ENCODE measurements at regions not wholly inside any gene's neighbourhood (a gene's known extent, or its start where the extent isn't known, plus 50 kb on each side); places are given as distances from the start of the nearest gene placed in this dataset.

DNA sequence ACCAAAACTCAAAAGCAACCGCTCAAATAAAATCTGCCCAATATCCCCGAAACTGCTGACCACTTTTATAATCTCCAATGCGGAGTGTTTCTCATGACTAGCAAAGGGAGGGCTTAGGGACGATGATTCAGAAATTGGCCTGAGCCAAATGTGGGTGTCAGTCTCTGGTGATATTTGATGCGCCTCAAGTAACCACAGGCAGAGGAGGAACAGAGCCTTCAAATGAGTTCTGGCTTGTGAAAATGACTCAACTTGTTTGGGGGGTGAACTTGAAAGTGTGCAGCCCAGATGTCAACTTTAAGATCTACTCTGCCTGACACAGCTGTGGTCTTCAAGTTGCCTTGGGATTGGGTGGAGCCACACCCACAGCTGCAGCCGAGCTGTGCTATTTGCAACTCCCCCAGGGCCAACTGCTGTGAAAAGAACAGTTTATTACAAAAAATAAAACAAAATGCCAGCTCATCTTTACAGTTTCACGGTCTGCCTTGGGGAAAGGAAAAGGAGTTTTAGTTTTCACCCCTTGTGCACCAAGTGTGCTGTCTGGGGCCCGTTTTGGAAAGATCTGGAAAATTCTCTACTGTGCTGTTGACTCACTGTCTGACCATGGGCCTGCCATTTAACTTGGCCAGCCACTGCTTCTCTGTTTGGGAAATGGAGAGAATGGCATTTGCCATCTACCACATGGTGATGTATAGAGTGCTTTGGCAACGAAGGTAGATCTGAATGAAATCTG lies 222.1 kb downstream of the MTX2 start:
- H3K27me3 Mint-ChIP-seq: peaks cover 52% of the 10 kb centered on the region
- H3K9me3 Mint-ChIP-seq: no peaks in the 10 kb centered on the region
- DNase-seq: peak; percentile 60

DNA sequence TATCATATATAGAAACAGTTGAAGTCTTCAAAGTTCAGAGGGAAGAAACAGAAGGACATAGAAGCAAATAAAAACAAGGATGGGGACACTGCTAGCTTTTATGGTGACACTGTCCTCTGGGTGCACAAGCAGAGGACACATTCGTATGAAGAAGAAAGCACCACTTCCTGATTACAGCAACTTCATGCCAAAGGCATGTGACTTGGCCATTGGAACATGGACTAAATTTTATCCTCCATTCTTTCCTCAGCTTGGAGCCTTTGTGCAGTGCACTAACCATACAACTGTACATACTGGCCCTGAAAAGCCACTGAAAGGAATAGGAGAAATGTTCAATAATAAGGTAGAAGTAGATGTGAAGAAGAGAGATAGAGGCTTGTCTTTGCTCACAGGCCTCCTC lies 223.3 kb downstream of the MTX2 start:
- H3K9me3 Mint-ChIP-seq: no peaks in the 10 kb centered on the region
- peaks cover 42% of the 10 kb centered on the region for H3K27me3 Mint-ChIP-seq
- no peak overlapping the region for H3K27ac Mint-ChIP-seq
- no peak for DNase-seq
- H3K4me3 Mint-ChIP-seq: no peak overlapping the region
- intact Hi-C loops (cut with micrococcal nuclease): no loop called here
- H3K4me1 Mint-ChIP-seq: peaks cover 10% of the 10 kb centered on the region
- H3K36me3 Mint-ChIP-seq (ENCODE audit: low read depth): no peaks in the 10 kb centered on the region

More for the DNA sequence above, 222.1 kb downstream of the MTX2 start:
- no peak overlapping the region for H3K4me3 Mint-ChIP-seq
- intact Hi-C loops (cut with micrococcal nuclease): loop anchor here (1.0 kb wide), 1 partner anchor 18 kb away; no protein-coding TSS in a partner anchor
- H3K27ac Mint-ChIP-seq: peak overlapping the region; percentile 21
- peaks cover 10% of the 10 kb centered on the region for H3K4me1 Mint-ChIP-seq
- H3K36me3 Mint-ChIP-seq (ENCODE audit: low read depth): no peaks in the 10 kb centered on the region

DNA sequence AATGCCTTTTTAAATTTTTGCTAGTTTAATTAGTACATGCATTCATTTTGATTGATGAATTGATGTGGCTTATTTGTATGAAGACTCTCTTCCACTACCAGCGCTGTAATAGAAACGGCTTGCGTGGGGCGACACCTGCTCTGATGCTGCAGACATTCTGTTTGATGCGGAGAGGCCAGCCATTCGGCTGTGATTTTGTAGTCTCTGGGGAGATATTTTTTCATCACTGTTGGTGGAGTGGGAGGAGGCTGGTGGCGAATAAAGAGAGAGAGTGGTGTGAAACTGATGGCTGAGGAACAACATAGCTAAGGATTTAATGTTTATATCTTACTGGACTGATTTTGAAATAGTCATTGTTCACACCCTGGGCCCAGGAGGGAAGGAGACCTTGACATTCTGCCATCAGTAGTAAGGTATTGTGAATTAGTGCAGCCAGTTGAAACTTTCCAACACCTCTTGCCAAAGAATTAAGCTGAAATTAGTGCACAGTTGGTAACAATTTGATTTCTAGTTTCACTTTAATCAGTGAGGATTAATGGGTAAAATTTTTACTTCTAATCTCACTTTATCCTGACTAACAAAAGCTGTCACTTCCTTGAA lies 224.1 kb downstream of the MTX2 start:
- intact Hi-C loops (cut with micrococcal nuclease): no loop called here
- H3K27ac Mint-ChIP-seq: no peak overlapping the region
- H3K27me3 Mint-ChIP-seq: peaks cover 39% of the 10 kb centered on the region
- H3K4me3 Mint-ChIP-seq: no peak overlapping the region
- H3K9me3 Mint-ChIP-seq: no peaks in the 10 kb centered on the region
- peaks cover 10% of the 10 kb centered on the region for H3K4me1 Mint-ChIP-seq
- DNase-seq: no peak
- no peaks in the 10 kb centered on the region for H3K36me3 Mint-ChIP-seq (ENCODE audit: low read depth)

DNA sequence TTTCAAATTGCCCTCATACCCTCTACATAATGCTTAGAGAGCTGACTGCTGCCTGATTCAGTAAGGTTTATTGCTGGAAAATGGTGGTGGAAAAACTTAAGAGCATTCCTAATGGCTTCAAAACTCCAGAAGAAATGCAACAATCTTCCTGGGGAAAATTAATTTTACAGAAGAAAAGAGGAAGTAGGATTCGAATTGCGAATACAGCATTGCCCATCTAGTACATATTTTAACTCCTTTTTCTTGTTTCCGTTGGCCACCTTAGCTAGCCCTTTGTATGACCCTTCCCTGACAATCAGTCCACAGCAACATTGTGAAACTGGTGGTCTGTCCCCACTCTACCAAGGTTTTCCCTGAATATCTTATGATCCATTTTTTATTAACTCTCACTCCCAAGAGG lies 224.7 kb downstream of the MTX2 start:
- H3K4me1 Mint-ChIP-seq: peaks cover 10% of the 10 kb centered on the region
- no peaks in the 10 kb centered on the region for H3K36me3 Mint-ChIP-seq (ENCODE audit: low read depth)
- no peak overlapping the region for H3K27ac Mint-ChIP-seq
- intact Hi-C loops (cut with micrococcal nuclease): no loop called here
- H3K27me3 Mint-ChIP-seq: peaks cover 35% of the 10 kb centered on the region
- no peaks in the 10 kb centered on the region for H3K9me3 Mint-ChIP-seq
- DNase-seq: no peak
- no peak overlapping the region for H3K4me3 Mint-ChIP-seq

DNA sequence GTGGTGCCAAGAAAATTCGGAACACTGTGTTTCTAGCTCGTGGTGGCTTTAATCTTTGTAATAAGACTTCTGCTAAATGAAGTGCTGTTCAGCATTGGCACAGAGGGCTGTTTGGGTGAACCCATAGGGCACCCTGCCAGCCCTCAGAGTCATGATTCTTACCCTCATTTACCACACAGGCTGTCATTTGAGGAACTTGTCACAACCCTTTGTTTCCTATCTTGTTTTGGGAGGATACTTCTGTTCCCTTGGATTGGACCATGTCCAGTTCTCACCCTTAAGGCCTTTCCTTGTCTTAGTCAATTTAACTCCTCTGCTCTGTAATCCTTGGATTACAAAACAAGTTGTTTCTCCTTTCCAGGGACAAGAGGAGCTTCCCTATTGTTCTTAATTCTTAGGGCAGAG lies 225.7 kb downstream of the MTX2 start:
- Mint-ChIP-seq H3K27me3 (peaks cover 37% of the 10 kb centered on the region), H3K4me1 (peaks cover 10% of the 10 kb centered on the region), H3K4me3 (no peak overlapping the region), H3K36me3 (ENCODE audit: low read depth) (no peaks in the 10 kb centered on the region), H3K9me3 (no peaks in the 10 kb centered on the region), H3K27ac (no peak overlapping the region)
- DNase-seq: no peak
- intact Hi-C loops (cut with micrococcal nuclease): no loop called here

DNA sequence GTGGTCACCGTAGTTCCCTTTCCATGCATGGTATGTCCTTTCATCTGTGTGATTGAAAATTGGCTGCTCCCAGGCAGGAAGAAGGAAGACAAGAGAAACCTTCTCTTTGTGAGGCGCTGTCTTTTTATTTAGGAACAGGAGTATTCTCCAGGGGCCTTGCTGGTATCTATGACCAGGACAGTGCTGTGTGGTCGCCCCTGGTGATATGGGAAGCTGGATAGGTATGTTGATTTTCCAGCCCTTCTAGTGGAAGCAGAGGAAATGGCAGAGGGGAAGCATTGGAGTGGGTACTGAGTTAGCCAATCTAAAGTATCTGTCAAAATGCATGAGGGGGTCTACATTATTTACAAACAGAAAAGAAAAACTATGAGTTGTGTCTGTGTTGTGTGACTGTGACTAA lies 226.6 kb downstream of the MTX2 start:
- no peaks in the 10 kb centered on the region for H3K36me3 Mint-ChIP-seq (ENCODE audit: low read depth)
- DNase-seq: no peak
- H3K27ac Mint-ChIP-seq: no peak overlapping the region
- peaks cover 10% of the 10 kb centered on the region for H3K4me1 Mint-ChIP-seq
- no peak overlapping the region for H3K4me3 Mint-ChIP-seq
- intact Hi-C loops (cut with micrococcal nuclease): no loop called here
- no peaks in the 10 kb centered on the region for H3K9me3 Mint-ChIP-seq
- peaks cover 39% of the 10 kb centered on the region for H3K27me3 Mint-ChIP-seq

DNA sequence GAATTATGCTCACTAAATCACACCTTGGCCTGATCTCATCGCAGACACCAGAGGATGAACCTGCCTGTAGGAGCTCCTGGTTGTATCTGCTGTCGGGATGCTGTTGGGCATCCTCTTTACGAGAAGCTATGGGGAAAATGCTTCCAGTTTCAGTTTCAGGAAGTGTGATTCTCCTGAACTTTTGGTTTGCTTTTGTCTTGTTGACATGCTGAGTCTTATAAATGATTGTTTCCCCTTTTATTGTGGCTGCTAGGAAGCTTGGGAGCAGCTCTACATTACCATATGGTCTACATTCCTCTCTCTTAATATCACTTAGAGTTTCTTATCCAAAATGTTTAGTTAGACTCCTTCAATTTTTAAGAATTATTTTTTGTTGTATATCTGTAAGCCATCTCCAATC lies 227.5 kb downstream of the MTX2 start:
- Mint-ChIP-seq H3K4me1 (peaks cover under 1% of the 10 kb centered on the region), H3K9me3 (no peaks in the 10 kb centered on the region), H3K36me3 (ENCODE audit: low read depth) (no peaks in the 10 kb centered on the region), H3K4me3 (no peak overlapping the region), H3K27ac (no peak overlapping the region), H3K27me3 (peaks cover 41% of the 10 kb centered on the region)
- intact Hi-C loops (cut with micrococcal nuclease): no loop called here
- no peak for DNase-seq

DNA sequence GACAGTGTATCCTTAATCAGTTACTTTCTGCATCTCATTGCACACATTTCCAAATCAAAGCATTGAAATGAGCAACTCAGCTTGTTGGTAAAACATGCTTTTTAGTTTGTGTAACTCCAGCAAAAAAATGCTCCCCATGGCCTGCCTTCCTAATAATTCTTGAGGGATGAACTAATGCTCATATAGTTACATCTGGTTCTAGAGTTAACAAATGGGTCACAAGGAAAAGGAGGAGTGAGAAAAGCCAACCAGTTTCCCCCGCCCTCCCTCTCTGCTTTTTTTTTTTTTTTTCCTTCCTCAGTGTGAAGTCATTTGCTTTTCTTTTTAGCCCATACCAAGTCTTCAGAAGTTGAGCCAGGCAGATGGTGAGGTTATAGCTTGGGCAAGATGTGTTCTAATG lies 231.7 kb downstream of the MTX2 start:
- no peaks in the 10 kb centered on the region for H3K36me3 Mint-ChIP-seq (ENCODE audit: low read depth)

DNA sequence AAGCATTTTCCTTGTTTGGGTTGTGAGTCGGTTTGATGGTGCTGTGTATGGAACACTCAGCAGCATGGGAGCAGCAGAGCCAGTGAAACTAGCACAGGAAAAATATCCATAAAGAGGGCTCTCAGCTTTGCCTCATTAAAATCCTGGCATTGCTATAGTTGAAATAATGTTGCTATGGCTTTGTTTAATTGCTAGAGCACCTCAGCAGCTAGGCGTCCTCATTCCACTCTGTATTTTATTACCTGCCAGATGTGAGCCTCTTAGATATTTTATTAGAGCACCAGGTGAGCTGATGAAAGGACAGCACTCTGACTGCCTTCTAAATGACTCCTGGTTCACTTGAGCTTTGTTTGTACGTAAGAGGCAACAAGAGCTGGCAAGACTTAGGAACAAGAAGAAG lies 232.4 kb downstream of the MTX2 start:
- no peaks in the 10 kb centered on the region for H3K36me3 Mint-ChIP-seq (ENCODE audit: low read depth)
- H3K9me3 Mint-ChIP-seq: no peaks in the 10 kb centered on the region
- no peak for DNase-seq
- no peaks in the 10 kb centered on the region for H3K4me1 Mint-ChIP-seq
- H3K27me3 Mint-ChIP-seq: peaks cover 27% of the 10 kb centered on the region
- H3K4me3 Mint-ChIP-seq: no peak overlapping the region
- H3K27ac Mint-ChIP-seq: no peak overlapping the region
- intact Hi-C loops (cut with micrococcal nuclease): no loop called here

More for the DNA sequence above, 231.7 kb downstream of the MTX2 start:
- Mint-ChIP-seq H3K9me3 (no peaks in the 10 kb centered on the region), H3K27me3 (peaks cover 30% of the 10 kb centered on the region), H3K27ac (no peak overlapping the region), H3K4me3 (no peak overlapping the region), H3K4me1 (no peaks in the 10 kb centered on the region)
- intact Hi-C loops (cut with micrococcal nuclease): no loop called here
- no peak for DNase-seq

DNA sequence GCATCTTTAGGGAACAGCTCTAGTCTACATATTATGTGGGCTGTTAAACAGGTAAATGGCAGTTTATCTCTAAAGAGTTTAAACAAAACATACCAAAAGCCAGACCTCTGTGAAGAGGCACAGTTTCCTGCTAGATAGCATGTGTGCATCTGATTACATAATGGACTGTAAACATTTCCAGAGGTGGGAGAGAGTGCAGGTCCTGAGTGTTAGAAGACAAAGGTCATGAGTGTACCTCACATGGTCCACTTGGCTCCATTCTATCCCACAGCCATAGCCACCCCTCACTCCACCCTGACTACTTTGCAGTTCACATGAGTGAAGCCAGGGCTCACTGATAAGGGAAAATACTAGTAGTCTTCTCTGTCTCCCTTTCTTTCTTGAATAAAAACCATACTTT lies 233.4 kb downstream of the MTX2 start:
- intact Hi-C loops (cut with micrococcal nuclease): no loop called here
- no peaks in the 10 kb centered on the region for H3K4me1 Mint-ChIP-seq
- no peak overlapping the region for H3K4me3 Mint-ChIP-seq
- no peaks in the 10 kb centered on the region for H3K9me3 Mint-ChIP-seq
- H3K27ac Mint-ChIP-seq: no peak overlapping the region
- H3K36me3 Mint-ChIP-seq (ENCODE audit: low read depth): no peaks in the 10 kb centered on the region
- peaks cover 27% of the 10 kb centered on the region for H3K27me3 Mint-ChIP-seq
- no peak for DNase-seq

DNA sequence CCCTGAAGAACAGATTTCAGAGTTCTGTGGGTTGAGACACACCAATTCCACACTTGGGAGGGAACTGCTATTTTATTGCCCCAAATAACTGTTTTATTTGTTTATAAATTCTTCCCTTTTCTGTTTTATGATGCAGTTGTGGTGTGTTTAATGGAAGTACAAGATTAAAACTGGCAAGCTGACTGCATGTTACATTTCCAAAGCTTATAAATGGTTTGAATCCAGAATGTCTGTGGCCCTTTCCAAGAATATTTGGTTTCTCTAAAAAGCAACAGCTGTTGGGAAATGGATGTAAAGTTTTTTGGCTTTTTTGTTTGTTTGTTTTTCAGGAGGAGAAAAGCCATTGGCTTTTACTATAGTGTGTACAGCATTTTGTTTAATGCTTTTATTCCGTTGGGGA lies 234.5 kb downstream of the MTX2 start:
- Mint-ChIP-seq H3K9me3 (no peaks in the 10 kb centered on the region), H3K27ac (no peak overlapping the region), H3K4me3 (no peak overlapping the region), H3K4me1 (peaks cover 2% of the 10 kb centered on the region), H3K36me3 (ENCODE audit: low read depth) (no peaks in the 10 kb centered on the region), H3K27me3 (peaks cover 25% of the 10 kb centered on the region)
- intact Hi-C loops (cut with micrococcal nuclease): no loop called here
- DNase-seq: no peak

DNA sequence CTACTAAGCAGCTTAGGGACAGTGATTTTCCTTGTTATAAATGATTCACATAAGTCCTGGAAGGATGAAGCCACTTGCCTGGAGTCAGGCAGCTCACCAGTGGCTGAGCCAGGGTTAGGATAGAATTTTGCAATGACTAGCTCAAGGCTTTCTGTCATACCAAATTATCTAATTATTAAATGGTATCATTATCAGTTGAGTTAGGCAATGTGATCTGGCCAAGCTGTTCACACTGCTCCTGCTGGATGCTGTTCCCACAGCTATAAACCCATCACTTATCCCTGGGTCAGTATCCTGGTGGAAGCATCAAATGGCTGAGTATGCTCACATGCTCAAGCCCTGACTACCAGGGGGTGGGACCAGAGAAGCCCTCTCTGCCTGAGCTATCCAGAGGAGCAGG lies 235.2 kb downstream of the MTX2 start:
- DNase-seq: no peak
- Mint-ChIP-seq H3K9me3 (no peaks in the 10 kb centered on the region), H3K27ac (no peak overlapping the region), H3K27me3 (peaks cover 22% of the 10 kb centered on the region), H3K4me3 (no peak overlapping the region), H3K36me3 (ENCODE audit: low read depth) (no peaks in the 10 kb centered on the region), H3K4me1 (peaks cover 3% of the 10 kb centered on the region)
- intact Hi-C loops (cut with micrococcal nuclease): no loop called here

DNA sequence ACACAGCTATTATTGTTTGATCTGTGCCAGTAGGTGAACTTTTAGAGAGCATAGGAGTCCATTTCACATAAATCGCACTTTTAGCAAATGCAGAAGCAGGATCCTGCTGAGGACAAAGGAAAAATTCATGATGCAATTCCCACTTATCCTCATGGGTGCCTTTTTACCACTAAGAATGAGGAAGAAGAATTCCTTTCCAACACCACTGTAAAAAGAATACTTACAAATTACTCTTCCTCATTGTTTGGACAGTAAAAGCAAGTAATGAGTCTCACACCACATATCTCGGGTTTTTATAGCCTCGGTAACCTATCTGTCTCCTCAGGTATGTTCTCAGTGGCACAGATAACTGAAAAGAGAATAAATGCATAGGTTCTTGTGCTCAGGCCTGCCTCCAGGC lies 238.5 kb downstream of the MTX2 start:
- Mint-ChIP-seq H3K4me1 (peaks cover 3% of the 10 kb centered on the region), H3K27me3 (peaks cover 13% of the 10 kb centered on the region), H3K4me3 (no peak overlapping the region), H3K36me3 (ENCODE audit: low read depth) (no peaks in the 10 kb centered on the region), H3K27ac (no peak overlapping the region), H3K9me3 (no peaks in the 10 kb centered on the region)
- intact Hi-C loops (cut with micrococcal nuclease): no loop called here
- DNase-seq: no peak

DNA sequence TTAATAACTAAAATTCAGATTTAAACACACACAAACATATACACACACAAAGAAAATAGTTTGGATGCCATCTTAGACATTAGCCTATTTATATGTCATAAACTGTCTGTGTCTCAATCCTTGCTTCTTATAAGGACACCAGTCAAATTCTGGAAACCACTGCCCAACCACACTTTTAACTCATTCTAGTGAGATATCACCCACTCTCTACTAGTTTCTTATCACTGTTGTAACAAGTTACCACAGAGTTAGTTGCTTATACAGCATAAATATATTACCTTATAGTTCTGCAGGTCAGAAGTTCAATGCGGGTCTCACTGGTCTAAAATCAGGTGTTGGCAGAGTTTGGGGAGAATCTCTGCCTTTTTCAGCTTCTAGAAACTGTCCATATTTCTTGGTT lies 239.1 kb downstream of the MTX2 start:
- no peak overlapping the region for H3K4me3 Mint-ChIP-seq
- H3K27me3 Mint-ChIP-seq: peaks cover 10% of the 10 kb centered on the region
- intact Hi-C loops (cut with micrococcal nuclease): no loop called here
- H3K36me3 Mint-ChIP-seq (ENCODE audit: low read depth): no peaks in the 10 kb centered on the region
- DNase-seq: no peak
- no peaks in the 10 kb centered on the region for H3K9me3 Mint-ChIP-seq
- H3K4me1 Mint-ChIP-seq: peaks cover 3% of the 10 kb centered on the region
- H3K27ac Mint-ChIP-seq: no peak overlapping the region

All from activated CD4-positive, alpha-beta T cell treated with anti-CD3 and anti-CD28 coated beads, Interleukin-2, amount 10 ng/mL, durations not matched to agents 24 days and 14 days (primary cell).